MCF 10A (cell line): ENCODE measurements at regions not wholly inside any gene's neighbourhood (a gene's known extent, or its start where the extent isn't known, plus 50 kb on each side); places are given as distances from the start of the nearest gene placed in this dataset.
"Not testable (repeated sequence)": the region's sequence is repeated elsewhere in the genome, so short reads cannot be mapped to it uniquely, and the experiment has no call there.

ENCODE experiments used
- BruUV-seq: library from RNA; stranded (reverse); fragments of 400-500 nt; replicated peaks from 2 replicates; lab custom pipeline; 2021; lab: Mats Ljungman, UMichigan
- CTCF ChIA-PET: fragments of 300-600 bp; sonication (Branson Sonifier 250); formaldehyde crosslinking; extraction: SDS; loops from one replicate; lab custom pipeline; 2021; ENCODE audit warnings: antibody characterized with exemption, inconsistent platforms; lab: Yijun Ruan, JAX
- POLR2A ChIA-PET: fragments of 300-600, 350-650 bp; sonication (Branson Sonifier 250); formaldehyde crosslinking; extraction: SDS; loops from one replicate; lab custom pipeline; 2020; ENCODE audit warnings: antibody characterized with exemption, inconsistent platforms; lab: Yijun Ruan, JAX
- DNase-seq: peaks from one replicate; pipeline ENCODE4 v3.0.0-alpha.2; 2018; ENCODE audit not compliant: unreplicated experiment
- H3K27ac Mint-ChIP-seq: one replicate; pipeline ENCODE4 v1.8.0; 2022; ENCODE audit warnings: mild to moderate bottlenecking, low read depth, mixed read lengths; ENCODE audit not compliant: unreplicated experiment
- H3K27me3 Mint-ChIP-seq: one replicate; pipeline ENCODE4 v1.8.0; 2022; ENCODE audit warnings: mixed read lengths; ENCODE audit not compliant: insufficient read depth, unreplicated experiment
- H3K36me3 Mint-ChIP-seq: one replicate; pipeline ENCODE4 v1.8.0; 2022; ENCODE audit warnings: mild to moderate bottlenecking, moderate library complexity, mixed read lengths; ENCODE audit not compliant: insufficient read depth, unreplicated experiment
- H3K4me1 Mint-ChIP-seq: one replicate; pipeline ENCODE4 v1.8.0; 2022; ENCODE audit warnings: mixed read lengths; ENCODE audit not compliant: insufficient read depth, unreplicated experiment
- H3K4me3 Mint-ChIP-seq: one replicate; pipeline ENCODE4 v1.8.0; 2022; ENCODE audit warnings: mild to moderate bottlenecking, moderate library complexity, mixed read lengths; ENCODE audit not compliant: unreplicated experiment
- H3K9me3 Mint-ChIP-seq: one replicate; pipeline ENCODE4 v1.8.0; 2022; ENCODE audit warnings: mixed read lengths; ENCODE audit not compliant: unreplicated experiment
- intact Hi-C: fragments of 100-400 bp; cut with micrococcal nuclease; formaldehyde crosslinking; loops from 2 replicates; pipeline ENCODE4 v1.14.1; 2022
- TF ChIP-seq, protein P1 (sequence below): fragments of 200-600 bp; IDR thresholded peaks from one replicate; pipeline ENCODE4 v1.8.0; 2022; ENCODE audit warnings: antibody characterized with exemption, mild to moderate bottlenecking; ENCODE audit not compliant: unreplicated experiment

DNA sequence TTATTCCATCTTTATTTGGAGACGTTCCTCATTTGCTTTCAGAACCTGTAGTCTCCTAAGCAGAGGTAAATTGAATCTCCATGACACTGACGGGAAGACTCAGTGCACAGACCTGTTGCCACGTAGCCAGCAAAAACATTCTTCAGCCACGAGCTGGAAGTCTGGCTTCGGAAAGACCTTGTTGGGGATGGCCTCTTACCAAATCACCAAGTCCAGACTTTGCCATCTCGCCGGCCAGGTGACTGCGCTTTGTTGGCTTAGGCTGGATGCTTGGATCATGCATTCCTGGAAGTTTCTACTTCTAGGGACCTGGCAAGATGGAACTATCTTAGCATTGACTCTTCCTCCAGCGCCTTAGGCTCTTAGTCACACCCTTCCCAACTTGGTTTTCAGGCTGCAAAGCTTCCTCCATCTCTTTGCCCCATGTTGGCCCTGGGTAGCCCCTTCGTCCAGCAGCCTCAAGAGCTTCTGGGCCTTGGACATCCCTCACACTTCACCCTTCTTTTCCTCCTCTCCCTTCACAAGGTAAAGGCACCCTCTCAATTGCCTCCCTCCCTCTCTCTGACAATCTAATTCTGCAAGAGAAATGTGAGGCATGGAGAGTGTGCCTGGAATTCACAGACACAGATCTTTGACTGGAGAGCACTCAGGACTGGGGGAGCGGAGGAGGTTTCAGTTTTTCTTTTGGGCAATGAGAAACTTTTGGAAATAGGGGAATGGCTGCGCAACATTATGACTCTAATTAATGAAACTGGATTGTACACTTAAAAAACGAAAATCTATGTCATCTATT lies 451.9 kb upstream of the MKI67 start:
- no TSS peak for BruUV-seq
- H3K36me3 Mint-ChIP-seq = no peaks in the 10 kb centered on the region
- no peak for DNase-seq
- H3K4me1 Mint-ChIP-seq = peaks cover 9% of the 10 kb centered on the region
- no peak overlapping the region for H3K4me3 Mint-ChIP-seq
- no peaks in the 10 kb centered on the region for H3K9me3 Mint-ChIP-seq
- ChIA-PET POLR2A (no interaction called here), CTCF (interaction anchor here (0.5 to 0.6 kb wide), 2 partner anchors 48 to 1099 kb away, joined by 3 read pairs; no protein-coding TSS in a partner anchor)
- H3K27ac Mint-ChIP-seq = peak overlapping the region; percentile 88
- intact Hi-C loops = no loop called here
- H3K27me3 Mint-ChIP-seq = no peaks in the 10 kb centered on the region
- TF ChIP-seq, protein P1, sequence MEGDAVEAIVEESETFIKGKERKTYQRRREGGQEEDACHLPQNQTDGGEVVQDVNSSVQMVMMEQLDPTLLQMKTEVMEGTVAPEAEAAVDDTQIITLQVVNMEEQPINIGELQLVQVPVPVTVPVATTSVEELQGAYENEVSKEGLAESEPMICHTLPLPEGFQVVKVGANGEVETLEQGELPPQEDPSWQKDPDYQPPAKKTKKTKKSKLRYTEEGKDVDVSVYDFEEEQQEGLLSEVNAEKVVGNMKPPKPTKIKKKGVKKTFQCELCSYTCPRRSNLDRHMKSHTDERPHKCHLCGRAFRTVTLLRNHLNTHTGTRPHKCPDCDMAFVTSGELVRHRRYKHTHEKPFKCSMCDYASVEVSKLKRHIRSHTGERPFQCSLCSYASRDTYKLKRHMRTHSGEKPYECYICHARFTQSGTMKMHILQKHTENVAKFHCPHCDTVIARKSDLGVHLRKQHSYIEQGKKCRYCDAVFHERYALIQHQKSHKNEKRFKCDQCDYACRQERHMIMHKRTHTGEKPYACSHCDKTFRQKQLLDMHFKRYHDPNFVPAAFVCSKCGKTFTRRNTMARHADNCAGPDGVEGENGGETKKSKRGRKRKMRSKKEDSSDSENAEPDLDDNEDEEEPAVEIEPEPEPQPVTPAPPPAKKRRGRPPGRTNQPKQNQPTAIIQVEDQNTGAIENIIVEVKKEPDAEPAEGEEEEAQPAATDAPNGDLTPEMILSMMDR = no peak

DNA sequence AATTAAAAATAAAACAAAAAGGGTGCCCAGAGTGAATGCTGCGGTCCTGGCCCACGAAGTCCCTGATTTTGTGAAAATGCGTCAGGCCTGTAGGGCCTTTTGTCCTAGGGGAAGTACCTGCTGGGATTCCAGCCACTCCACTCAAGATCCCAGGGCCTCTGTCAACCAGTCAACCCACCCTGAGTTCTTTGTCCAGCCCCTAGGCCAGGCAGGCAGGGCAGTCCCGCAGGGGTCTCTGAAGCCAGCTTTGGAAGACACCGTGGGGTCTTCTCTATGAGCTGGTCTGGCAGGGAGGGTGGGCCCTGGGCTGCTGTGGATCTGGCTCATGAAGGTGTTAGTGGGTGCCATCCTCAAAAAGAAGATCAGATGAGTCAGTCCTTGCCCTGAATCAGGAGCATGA lies 452.5 kb upstream of the MKI67 start:
- ChIA-PET CTCF (interaction anchor here (0.6 kb wide), 1 partner anchor 315 kb away, joined by 3 read pairs; no protein-coding TSS in a partner anchor), POLR2A (no interaction called here)
- Mint-ChIP-seq H3K4me1 (peaks cover 9% of the 10 kb centered on the region), H3K27ac (no peak overlapping the region), H3K4me3 (no peak overlapping the region), H3K9me3 (no peaks in the 10 kb centered on the region), H3K36me3 (no peaks in the 10 kb centered on the region), H3K27me3 (no peaks in the 10 kb centered on the region)
- TF ChIP-seq, protein P1 = no peak
- intact Hi-C loops = no loop called here
- DNase-seq = no peak
- no TSS peak for BruUV-seq

DNA sequence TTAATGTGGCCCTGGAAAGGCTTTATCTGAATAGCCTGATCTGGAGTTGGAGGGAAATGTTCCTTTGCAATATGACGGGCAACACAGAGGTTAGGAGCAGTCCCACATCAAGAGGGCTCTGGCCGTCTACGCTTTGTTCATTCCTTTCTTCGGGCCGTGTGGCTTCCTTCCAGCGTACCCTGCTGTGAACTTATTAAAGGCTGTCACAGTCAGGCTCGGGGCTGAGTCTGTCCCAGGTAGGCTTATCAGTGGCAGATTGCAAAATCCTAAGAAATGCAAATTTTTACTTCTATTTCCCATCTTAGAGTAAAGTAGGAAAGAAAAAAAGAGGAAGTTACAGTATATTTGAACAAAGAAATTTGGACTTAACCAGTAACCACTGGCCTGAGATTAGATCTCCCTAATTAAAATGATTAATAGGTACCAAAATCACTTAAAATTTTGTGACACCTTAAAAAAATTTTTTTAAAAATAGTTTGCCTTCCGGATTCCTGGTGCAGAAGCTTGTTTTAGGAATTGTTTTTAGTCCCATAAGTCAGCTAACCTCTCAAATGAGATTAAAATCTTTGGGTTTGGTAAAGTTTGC lies 453.1 kb upstream of the MKI67 start:
- no peak overlapping the region for H3K27ac Mint-ChIP-seq
- H3K4me3 Mint-ChIP-seq = no peak overlapping the region
- no peaks in the 10 kb centered on the region for H3K36me3 Mint-ChIP-seq
- no TSS peak for BruUV-seq
- H3K4me1 Mint-ChIP-seq = peaks cover 9% of the 10 kb centered on the region
- H3K9me3 Mint-ChIP-seq = no peaks in the 10 kb centered on the region
- TF ChIP-seq, protein P1 = no peak
- POLR2A ChIA-PET = no interaction called here
- DNase-seq = no peak
- H3K27me3 Mint-ChIP-seq = no peaks in the 10 kb centered on the region
- intact Hi-C loops = no loop called here
- CTCF ChIA-PET = interaction anchor here (0.6 kb wide), 1 partner anchor 316 kb away, joined by 3 read pairs; no protein-coding TSS in a partner anchor

DNA sequence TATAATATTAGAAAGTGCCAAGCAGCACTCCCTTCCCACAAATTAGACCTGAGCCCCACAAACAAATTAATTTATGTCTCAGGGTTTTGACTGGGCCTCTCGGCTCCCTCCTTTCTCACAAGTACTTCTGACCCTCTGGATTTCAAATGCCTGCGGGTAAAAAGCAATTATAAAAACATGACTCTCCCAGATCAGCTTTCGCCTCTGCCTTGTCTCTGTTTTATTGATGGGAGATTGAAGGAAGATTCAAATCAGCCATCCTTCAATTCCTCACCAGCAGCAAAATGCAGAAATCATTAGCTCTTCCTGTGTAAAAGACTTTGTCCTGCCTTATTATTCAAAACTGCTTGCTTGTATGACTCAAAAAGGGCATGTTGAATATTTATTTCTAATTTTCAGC lies 453.7 kb upstream of the MKI67 start:
- ChIA-PET POLR2A (interaction anchor here (0.7 kb wide), 1 partner anchor 12 kb away, joined by 3 read pairs; no protein-coding TSS in a partner anchor), CTCF (no interaction called here)
- no peak for DNase-seq
- Mint-ChIP-seq H3K27ac (no peak overlapping the region), H3K27me3 (no peaks in the 10 kb centered on the region), H3K4me1 (peaks cover 9% of the 10 kb centered on the region), H3K9me3 (no peaks in the 10 kb centered on the region), H3K4me3 (no peak overlapping the region), H3K36me3 (no peaks in the 10 kb centered on the region)
- intact Hi-C loops = no loop called here
- no TSS peak for BruUV-seq
- TF ChIP-seq, protein P1 = no peak

DNA sequence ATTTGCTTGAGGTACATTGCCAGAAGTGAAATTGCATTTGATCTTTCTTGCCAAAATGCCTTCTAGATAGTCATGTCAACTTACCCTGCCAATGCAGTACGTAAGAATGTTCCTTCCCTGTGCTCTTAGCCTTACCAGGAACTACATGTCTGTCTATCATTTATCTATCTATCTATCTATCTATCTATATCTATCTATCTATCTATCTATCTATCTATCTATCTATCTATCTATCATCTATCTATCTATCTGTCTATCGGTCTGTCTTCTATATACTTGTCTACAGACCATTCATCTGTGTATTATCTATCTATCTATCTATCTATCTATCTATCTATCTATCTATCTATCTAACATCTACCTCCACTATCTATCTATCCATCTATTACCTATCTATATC lies 456.9 kb upstream of the MKI67 start:
- POLR2A ChIA-PET, H3K4me3 Mint-ChIP-seq, H3K27me3 Mint-ChIP-seq, H3K27ac Mint-ChIP-seq, H3K4me1 Mint-ChIP-seq, CTCF ChIA-PET, intact Hi-C loops, H3K9me3 Mint-ChIP-seq, DNase-seq, H3K36me3 Mint-ChIP-seq, BruUV-seq: not testable (repeated sequence)

DNA sequence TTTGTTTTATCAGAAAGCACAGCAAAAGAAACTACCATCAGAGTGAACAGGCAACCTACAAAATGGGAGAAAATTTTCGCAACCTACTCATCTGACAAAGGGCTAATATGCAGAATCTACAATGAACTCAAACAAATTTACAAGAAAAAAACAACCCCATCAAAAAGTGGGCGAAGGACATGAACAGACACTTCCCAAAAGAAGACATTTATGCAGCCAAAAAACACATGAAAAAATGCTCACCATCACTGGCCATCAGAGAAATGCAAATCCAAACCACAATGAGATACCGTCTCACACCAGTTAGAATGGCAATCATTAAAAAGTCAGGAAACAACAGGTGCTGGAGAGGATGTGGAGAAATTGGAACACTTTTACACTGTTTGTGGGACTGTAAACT lies 460.4 kb upstream of the MKI67 start:
- DNase-seq, H3K4me3 Mint-ChIP-seq, H3K27ac Mint-ChIP-seq, POLR2A ChIA-PET, H3K9me3 Mint-ChIP-seq, H3K27me3 Mint-ChIP-seq, BruUV-seq, intact Hi-C loops, H3K4me1 Mint-ChIP-seq, H3K36me3 Mint-ChIP-seq: not testable (repeated sequence)
- CTCF ChIA-PET = interaction anchor here (0.7 kb wide), 1 partner anchor 220 kb away, joined by 3 read pairs; no protein-coding TSS in a partner anchor
